Stimulated activated CD4-positive, alpha-beta T cell treated with anti-CD3 and anti-CD28 coated beads, Interleukin-15, amount 100 ng/mL, for 48 hours (primary cell): ENCODE measurements at regions not wholly inside any gene's neighbourhood (a gene's known extent, or its start where the extent isn't known, plus 50 kb on each side); places are given as distances from the start of the nearest gene placed in this dataset.
"Not testable (repeated sequence)": the region's sequence is repeated elsewhere in the genome, so short reads cannot be mapped to it uniquely, and the experiment has no call there.

Source experiments
- DNase-seq, 2 donors: peaks; one replicate each; pipeline ENCODE4 v3.0.0-alpha.2; 2020; ENCODE audit warnings: low read depth in 2 of 2

GRCh38 chr1:99062192-99062591 lies 57.5 kb upstream of the PLPPR5 start:
- DNase-seq = no peak

- no peak for DNase-seq
These were observed 64.5 kb upstream of the PLPPR5 start for GRCh38 chr1:99069146-99069545.

- not testable (repeated sequence) for DNase-seq
These were observed 73.9 kb upstream of the PLPPR5 start for GRCh38 chr1:99078529-99078928.

GRCh38 chr1:99082366-99082765 lies 77.7 kb upstream of the PLPPR5 start:
- DNase-seq = no peak

- no peak for DNase-seq
These were observed 78.7 kb upstream of the PLPPR5 start for GRCh38 chr1:99083338-99083737.

- no peak for DNase-seq
These were observed 79.9 kb upstream of the PLPPR5 start for GRCh38 chr1:99084562-99084961.

- no peak for DNase-seq
These were observed 81.4 kb upstream of the PLPPR5 start for GRCh38 chr1:99086057-99086456.

- DNase-seq = no peak
These were observed 93.9 kb upstream of the PLPPR5 start for GRCh38 chr1:99098589-99098988.

- DNase-seq = no peak
These were observed 101.6 kb upstream of the PLPPR5 start for GRCh38 chr1:99106274-99106673.

- no peak for DNase-seq
These were observed 103.0 kb upstream of the PLPPR5 start for GRCh38 chr1:99107680-99108079.

GRCh38 chr1:99110140-99111041 lies 105.7 kb upstream of the PLPPR5 start:
- DNase-seq = no peak

GRCh38 chr1:99115231-99115630 lies 110.6 kb upstream of the PLPPR5 start:
- DNase-seq = no peak

GRCh38 chr1:99119188-99119587 lies 114.5 kb upstream of the PLPPR5 start:
- no peak for DNase-seq

GRCh38 chr1:99122039-99122438 lies 117.4 kb upstream of the PLPPR5 start:
- no peak for DNase-seq

- no peak for DNase-seq
These were observed 119.3 kb upstream of the PLPPR5 start for GRCh38 chr1:99123936-99124335.

GRCh38 chr1:99131546-99131945 lies 126.9 kb upstream of the PLPPR5 start:
- no peak for DNase-seq

- DNase-seq = no peak
These were observed 129.3 kb upstream of the PLPPR5 start for GRCh38 chr1:99133756-99134500.

- DNase-seq = no peak
These were observed 126.6 kb upstream of the PLPPR4 start for GRCh38 chr1:99137554-99138206.

- DNase-seq = no peak
These were observed 124.4 kb upstream of the PLPPR4 start for GRCh38 chr1:99139876-99140275.

GRCh38 chr1:99146129-99146848 lies 118.0 kb upstream of the PLPPR4 start:
- DNase-seq = no peak

GRCh38 chr1:99149952-99150351 lies 114.3 kb upstream of the PLPPR4 start:
- no peak for DNase-seq

GRCh38 chr1:99152132-99152531 lies 112.2 kb upstream of the PLPPR4 start:
- DNase-seq = no peak
